ENCODE measurements at regions not wholly inside any gene's neighbourhood (a gene's known extent, or its start where the extent isn't known, plus 50 kb on each side); places are given as distances from the start of the nearest gene placed in this dataset.

DNA sequence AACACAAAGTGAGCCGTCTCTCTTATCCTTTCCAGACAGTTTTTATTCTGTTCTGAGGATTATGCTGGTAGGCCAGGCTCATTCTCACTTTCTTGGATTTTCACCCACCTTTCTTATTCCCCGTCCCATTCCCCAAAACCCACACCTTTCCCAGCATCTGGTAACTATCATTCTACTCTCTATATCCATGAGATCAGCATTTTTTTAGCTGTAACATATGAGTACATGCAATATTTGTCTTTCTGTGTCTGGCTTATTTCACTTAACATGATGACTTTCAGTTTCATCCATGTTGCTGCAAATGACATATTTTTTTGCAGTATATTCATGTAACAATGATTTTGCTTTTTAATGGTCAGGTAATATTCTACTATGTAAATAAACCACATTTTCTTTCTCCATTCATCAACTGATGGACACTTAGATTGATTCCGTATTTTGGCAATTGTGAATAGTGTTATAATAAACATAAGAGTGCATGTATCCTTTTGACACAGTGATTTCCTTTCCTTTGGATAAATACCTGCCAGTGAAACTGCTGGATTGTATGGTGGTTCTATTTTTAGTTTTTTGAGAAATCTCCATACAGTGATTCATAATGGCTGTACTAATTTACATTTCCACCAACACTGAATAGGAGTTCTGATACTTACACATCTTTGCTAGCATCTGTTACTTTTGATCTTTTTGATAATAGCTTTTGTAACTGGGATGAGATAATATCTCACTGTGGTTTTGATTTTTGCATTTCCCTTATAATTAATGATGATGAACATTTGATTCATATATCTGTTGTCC is 289.3 kb downstream of the RPRM start:
- no peak for DNase-seq

DNA sequence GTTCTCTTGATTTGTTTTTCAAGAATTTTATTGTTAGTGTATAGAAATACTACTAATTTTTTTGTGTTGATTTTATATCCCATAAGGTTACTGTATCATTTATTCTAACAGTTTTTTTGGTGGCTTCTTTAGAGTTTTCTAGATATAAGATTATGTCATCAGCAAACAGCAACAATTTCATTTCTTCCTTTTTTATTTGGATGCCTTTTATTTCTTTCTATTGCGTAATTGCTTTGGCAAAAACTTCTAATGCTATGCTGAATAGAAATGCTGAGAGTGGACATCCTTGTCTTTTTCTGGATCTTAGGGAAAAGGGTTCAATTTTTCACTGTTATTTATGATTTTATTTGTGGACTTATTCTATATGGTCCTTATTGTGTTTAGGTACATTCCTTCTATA is 298.8 kb downstream of the RPRM start:
- DNase-seq = no peak

DNA sequence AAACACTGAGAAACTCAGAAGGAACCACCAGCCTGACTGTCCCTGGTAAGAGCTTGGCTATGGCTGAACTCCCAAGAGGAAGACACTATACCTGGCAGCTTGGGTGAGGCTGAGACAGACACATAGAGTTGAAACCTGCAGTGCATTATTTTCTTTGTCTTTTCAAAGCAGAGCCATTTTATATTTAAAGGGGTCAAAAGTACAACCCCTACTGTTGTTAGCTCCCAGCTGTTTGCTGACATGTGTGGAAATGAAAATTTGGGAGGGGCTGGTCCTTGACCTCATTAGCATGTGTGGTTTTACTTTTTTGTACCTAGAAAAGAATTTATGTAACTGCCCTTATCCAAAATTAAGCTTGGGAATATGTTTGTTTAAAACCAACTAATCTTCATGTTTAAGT is 309.0 kb downstream of the RPRM start:
- no peak for DNase-seq

DNA sequence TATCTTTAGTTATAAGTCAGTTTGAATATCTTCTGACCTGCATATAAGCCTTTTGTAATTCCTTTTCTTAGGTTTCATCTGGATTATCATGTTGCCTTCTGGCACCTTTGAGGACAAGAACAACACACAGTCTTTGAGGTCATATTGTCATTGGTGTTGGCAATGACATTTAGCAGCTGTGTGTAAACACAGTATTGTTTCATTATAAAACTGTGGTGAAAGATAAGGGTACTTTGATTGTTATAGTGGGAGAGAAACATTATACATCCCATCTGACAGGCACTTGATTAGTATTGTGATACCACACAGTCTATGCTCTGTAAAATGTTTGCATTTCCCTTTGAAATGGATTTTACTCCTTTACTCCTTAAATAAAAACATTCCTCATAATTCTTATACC is 313.5 kb downstream of the RPRM start:
- peak; percentile 76 for DNase-seq

DNA sequence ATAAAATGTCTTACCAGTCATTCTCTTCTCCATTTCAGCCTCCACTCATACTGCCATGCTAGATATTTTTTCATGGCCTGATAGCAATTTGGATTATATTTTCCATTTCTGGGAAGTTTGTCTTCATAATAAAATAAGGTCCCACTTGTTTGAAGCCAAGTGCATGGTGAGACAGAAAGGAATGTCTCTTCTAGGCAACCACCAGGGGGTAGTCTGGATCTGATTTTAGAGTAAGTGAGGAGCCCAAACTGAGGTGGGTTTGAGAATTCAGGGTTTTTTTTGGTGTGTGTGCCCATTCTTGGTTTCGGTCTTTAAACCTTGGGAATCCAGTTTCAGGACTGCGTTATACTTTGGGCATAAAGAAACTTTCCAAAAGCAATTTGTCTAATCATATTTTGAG is 315.5 kb downstream of the RPRM start:
- DNase-seq = peak; percentile 21

DNA sequence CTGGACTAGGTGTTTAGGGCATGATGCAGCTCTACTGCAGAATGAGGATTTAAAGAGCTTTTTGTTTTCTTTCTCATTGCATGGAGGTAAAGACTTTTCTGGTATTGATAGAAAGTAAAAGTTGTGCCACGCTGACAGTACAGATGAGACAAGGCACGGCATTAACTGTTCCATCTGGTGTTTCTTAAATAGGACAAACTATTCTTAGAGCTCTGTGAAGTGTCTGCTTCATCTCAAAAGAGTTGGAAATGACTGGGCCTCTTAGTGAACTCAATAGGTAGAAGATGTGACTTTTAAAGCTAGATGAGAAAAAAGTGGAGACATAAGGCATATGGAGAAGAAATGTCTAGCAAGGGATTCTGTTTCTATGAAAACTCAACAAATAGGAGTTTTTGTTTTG is 321.8 kb downstream of the RPRM start:
- no peak for DNase-seq

DNA sequence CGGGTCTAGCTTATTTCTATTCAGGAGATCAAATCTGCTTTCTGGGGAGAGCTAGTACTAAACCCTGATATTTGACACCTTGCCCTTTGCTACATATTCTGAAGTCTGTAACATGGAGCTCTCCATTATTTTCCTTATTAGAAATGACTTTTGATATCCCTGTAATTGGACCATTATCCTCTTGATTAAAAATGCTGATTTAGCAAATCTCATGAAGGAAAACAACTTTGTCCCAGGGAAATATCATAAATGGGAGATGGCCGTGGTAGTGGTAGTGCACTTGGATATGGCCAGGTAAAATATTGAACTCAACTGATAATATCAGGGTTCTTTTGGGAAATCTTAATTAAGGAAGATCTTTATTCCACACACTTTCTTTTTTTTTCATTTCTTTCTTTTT is 326.5 kb downstream of the RPRM start:
- no peak for DNase-seq

DNA sequence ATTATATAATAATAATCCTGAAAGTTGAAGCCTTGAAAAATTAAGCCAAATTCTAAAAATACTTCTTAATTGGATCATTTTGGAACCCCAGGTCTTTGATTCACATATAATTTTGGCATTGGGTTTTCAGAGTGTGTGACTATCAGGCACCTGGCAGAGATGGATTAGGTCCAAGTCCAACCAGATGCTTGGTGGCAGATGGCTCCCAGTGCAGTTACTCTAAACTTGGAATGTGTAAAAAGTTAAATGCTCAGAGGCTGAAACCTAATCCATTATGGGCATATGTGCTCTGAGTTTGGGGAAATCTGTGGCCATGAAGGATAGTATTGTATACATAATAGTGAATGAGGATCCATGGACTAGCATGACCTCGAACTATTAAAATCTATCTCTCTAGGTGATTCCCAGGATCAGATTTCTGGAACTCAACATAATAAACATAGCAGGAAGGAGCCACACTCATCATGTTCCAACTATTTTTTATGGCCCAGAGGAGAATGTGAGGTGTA is 333.0 kb downstream of the RPRM start:
- no peak for DNase-seq

DNA sequence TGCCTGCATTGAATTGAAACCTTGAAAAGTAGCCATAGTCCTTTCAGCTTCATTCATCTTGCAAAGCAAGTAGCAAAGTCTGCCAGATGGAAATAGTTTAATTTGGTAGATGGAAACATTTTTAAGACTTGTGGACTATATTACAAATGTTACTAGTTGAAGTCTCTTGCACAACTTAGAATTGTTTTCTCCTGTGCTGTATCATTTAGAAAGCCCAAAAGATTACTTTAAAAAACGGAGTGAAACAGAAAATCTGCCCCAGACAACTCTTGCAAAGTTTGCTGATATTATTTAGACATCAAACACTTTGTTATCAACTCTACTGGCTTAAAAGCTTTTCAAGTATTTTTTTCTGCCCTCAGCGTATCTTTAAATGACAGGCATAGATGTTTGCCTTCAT is 335.0 kb downstream of the RPRM start:
- DNase-seq = no peak

DNA sequence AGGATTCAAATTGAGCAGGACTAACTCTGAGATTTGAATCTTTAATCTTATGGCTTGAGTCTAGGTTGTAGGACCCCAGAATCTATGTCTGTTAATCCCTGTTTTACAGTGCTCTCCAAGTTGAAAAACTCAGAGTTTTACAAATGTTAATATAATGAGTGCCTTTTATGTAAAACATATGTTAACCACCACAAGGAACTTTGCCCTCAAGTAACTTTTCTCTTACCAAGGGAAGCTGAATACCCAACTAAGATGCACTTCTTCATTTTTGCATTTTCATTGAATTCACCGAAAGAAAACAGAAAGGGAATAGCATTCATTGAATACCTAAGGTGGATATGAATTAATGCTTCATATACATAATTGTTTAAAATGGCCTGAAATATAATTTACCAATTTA is 338.1 kb downstream of the RPRM start:
- no peak for DNase-seq

DNA sequence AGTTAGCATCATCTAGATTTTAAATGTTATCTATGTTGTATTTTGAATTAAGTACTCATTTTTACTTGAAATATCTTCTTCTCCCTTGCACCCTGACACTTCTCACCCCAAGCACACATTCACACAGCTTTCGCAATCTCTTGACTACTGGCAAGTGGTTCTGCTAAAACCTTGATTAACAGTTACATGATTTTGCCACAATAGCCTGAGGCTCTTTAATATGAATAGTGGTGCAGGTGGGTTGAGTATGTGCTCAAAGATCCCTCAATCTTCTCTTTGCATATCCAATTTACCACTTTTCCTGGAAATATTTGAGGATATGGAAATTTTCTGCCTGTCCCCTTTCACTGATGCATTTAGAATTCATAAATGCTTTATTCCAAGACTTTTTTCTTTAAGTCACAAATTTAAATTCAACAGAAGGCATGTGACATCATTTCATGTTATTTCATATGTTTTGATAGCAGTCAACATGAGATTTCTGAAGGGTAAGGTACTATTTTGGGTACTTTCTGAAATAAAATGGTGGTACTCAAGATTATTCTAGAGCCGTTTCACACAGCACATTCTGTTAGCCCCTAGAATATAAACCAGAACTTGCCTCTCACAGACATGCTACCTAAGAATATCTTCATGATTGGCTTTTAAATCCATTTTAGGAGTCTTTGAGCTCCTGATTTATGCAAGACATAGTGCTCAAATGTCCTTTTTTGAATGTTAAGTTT is 339.7 kb downstream of the RPRM start:
- DNase-seq = no peak

DNA sequence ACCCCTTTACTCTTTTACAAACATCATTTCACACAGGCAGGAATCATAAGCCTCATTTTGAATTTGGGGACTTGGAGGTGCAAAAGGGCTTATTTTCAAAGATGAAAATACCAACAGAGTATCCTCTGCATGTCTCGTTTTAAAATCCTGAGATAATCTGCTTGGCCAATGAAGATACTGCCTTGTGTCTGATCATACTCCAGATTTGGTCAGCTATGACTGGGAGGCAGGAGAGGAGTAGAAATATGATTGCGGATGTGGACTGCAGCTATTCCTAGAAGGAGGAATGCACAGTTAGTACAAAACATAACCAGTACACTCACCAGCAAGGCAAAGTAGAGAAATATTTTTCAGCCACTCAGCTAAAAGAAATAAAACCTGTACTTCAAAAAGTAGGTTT is 342.3 kb downstream of the RPRM start:
- no peak for DNase-seq

DNA sequence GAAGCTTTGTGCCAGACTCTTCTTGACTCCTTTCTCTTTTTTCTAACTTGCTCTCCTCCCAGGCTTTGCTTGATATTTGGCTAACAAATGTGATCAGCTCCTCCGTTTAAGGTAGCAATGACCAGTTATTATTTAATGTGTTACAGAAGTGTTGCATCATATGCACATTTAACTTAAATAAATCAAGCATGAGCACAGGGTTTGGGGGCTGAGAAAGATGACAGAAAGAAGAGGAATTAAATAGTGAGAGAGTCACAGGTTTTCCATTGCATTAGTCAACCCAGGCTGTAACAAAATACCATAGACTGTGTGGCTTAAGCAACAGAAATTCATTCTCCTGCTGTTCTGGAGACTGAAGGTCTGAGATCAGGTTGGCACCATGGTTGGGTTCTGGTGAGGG is 343.8 kb downstream of the RPRM start:
- DNase-seq = no peak

DNA sequence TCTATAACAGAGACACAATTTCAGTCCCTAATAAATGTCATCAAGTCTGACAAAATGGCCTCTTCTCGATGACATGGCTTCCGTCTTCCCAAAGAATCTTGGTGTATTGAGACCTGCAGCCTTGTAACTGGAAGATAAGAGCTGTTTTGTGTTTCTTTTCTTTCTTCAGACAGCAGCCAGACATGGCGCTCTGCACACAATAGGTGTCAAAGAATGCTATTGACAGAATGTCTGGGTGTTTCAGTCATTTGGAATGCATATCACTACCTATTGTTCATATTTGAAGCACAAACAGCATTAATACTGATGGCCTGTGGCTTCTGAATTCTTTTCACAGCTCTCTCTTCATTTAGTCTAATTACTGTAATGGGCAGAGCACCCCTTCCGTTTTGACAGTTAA is 344.8 kb downstream of the RPRM start:
- DNase-seq = no peak

DNA sequence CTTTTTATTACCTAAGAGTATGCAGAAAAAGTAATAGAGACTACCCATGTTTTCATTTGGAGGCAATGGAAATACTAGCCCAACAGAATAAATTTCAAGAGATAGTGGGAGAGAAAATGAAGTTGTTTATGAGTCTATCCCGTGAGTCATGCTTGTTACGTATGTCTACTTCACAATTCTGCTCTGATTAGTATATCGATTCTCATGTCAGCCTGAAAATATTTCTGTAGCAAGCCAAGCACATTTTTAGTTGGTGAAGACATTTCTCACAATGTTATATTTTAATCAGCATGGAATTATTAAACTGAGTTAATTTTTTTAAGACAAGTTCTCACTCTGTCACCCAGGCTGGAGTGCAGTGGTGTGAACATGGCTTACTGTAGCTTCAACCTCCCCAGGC is 346.1 kb downstream of the RPRM start:
- no peak for DNase-seq

DNA sequence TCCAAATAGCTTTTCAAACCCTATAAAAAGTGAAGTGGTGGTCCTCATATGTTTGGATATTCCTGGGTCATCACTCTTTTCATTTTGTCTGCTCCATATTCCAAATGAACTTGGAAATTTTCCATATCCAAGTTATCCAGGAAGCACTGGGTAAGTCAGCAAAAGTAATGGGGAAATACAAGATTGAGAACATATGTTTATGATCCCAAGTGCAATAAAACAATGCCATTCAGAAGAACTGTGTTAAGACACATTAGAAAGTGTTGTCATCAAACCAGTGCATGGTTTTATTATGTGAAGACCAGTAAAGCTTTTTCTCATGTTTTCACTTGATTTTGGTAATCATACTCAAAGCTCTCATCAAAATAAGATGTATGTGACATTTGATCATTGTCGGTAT is 363.4 kb downstream of the RPRM start:
- DNase-seq = no peak

DNA sequence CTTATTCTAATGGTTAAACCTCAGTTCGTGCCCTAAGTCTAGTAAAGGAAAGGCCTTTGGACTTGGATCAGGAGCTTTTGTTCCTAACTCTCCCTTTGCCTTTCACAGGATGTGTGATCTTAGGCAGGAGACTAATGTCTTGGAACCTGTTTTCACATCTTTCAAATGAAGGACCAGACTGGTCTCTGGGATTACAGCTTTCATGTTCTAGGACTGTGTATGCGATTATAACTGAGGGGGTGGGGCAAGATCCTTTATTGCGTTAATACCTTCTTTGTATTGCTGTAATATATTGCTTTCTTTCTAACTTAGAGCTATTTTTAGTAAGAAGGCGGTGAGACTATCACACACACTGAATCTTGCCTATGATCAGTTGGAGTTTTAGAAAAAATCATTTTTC is 368.1 kb downstream of the RPRM start:
- DNase-seq = no peak

DNA sequence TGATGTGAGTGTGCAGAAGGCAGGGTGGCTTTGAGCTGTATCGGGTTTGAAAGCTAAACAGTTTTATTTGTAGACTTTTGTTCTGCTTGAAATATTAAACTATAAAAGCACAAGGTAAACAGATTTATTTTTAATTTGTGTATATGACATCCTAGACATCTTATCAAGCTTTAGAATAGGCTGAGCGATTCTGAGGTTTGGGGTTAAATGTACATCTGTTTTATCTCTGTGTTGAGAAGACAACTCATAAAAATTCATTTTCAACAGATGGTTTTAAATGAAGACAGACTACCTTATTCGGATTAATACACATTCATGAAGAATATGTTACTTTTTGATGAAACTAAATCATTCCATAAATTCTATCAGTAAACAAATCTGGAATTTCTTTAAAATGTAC is 368.8 kb downstream of the RPRM start:
- DNase-seq = no peak

DNA sequence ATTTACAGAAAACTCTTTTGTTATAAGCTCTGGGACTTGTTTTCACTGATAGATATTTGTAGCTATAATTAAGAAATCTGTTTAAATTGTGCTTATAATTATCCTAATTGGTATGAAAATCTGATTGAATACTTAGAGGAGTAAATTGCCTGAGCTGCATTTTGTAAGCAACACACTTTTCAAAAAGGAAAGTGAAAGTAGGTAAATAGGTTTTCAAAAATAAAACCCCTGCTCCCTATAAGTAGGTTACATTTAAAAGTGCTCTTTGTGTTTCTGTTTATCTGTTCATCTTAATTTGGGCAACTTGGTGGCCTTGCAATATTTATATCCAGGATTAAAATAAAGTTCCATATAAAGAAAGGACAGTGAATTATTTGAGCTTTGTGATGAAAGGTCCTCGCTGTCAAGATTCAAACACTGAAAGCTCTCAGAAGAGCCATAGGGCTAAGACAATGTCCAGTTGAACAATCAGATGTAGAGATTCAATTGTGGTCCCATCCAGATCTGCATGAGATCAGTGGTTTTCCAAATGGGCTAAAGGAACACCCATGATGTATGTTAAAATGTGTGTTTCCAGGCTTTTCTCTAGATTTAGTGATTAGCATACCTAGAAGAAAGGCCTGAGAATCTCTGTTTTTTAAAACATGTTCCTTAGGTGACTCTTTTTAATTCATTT is 371.6 kb downstream of the RPRM start:
- no peak for DNase-seq

DNA sequence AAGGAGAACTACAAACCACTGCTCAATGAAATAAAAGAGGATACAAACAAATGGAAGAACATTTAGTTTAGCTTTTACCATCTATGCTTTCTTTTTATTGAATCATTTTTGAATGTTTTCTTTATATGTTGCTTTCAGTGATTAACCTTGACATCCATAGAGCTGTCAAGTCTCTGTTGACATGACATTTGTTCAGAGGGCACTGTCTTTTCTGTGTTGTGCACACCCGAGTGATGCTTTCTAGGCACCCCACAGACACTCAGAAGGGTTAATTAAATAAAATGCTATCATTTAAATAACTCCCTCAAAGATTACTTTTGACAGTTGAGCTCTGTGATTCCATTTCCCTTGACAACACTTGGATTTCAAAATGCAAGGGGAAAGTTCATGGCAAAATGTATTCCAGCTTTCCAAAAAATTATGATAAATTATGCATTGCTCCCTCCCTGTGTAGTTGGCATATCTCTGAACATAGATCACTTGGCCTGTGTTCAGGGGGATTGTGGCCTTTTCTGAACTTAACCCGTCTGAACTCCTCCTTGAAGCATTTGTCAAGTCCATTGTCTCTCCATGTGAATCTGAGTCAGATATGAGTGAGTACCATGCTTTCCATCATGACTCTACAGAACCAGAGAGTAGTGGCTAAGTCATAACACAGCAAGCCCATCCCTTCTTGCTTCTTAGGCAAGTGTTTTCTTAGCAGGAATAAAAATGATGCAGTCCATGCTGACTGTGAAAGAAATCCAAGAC is 372.6 kb downstream of the RPRM start:
- DNase-seq = no peak

DNA sequence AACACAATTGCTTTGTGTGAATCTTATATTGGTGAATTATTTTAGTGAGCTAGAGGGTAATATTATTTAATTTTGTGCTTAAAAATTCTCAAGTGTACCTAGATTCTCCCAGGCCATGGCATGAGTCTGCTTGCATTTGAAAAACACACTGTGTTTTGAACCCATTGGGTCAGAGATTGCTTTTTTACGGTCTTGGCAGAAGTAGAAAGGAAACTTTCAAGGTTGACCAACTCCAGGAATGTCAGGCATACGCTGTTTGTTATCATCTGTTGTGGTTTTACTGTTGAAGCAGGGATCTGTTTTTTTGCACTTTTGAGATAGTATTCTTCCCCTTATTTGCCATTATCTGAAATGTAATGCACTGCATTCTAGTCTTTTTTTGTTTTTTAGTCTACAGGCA is 377.4 kb downstream of the RPRM start:
- no peak for DNase-seq

DNA sequence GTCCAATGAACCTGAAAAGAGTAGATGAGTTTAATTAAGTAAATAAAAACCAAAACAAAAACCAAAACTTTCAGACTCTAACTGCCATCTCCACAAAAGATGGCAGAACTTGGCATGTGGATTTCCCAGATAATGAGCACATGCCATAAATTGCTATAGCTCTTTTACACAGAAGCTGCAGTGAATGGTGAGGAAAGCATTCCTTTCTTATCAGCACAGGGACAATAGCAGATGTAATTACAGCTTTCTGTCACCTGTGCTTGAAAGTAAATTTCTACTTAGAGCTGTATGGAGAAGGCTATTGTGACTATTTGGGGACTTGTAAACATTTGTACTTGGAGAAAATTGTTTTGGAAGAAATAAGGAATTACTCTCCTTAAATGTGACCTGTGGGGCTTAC is 378.4 kb downstream of the RPRM start:
- no peak for DNase-seq

DNA sequence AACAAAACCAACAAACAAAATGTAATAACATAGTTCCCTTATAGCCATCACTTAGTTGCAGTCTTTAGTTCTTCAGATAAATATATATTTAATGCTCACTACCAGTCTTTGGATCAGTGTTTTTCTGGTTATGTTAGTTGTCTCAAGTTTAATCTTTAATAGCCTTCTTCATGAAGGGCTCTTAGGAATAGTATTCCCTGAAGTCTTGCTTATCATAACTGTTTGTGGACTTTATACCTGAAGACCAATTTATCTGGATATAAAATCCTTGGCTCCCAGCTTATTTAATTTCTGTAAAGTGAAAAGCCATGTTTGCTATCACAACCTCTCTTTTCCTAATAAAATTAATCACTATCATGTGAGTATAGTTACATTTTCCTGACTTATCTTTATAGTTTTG is 379.7 kb downstream of the ARL6IP6 start:
- DNase-seq = no peak
